ENCODE measurements at regions not wholly inside any gene's neighbourhood (a gene's known extent, or its start where the extent isn't known, plus 50 kb on each side); places are given as distances from the start of the nearest gene placed in this dataset.

DNA sequence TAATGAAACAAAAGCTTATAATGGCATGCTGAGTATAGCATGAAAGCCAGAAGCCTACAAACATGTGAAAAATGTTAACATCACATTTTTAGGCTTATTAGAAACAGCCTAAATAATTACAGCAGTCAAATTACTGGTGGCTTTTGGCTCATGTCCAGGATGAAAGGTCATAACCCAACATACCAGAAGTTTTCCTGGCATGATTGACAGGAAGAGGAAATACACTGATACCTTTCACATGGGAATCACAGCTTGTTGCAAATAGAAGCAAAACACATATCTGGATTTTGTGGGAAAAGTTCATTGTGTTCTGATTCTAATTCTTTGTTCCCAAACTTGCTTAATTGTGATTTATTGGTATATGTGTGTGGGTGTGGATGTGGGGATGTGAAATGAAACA, 393.5 kb upstream of the ARRDC4 start:
- TF ChIP-seq ZSCAN30 (tag by site-specific recombination; IDR thresholded peaks at IDR 0.05) (no peak), ZNF10 (tag by site-specific recombination; IDR thresholded peaks at IDR 0.05) (no peak), ZBTB20 (tag by site-specific recombination; IDR thresholded peaks at IDR 0.05) (no peak), ZNF768 (tag by site-specific recombination; IDR thresholded peaks at IDR 0.05) (no peak)
- TF ChIP-seq, protein P1, sequence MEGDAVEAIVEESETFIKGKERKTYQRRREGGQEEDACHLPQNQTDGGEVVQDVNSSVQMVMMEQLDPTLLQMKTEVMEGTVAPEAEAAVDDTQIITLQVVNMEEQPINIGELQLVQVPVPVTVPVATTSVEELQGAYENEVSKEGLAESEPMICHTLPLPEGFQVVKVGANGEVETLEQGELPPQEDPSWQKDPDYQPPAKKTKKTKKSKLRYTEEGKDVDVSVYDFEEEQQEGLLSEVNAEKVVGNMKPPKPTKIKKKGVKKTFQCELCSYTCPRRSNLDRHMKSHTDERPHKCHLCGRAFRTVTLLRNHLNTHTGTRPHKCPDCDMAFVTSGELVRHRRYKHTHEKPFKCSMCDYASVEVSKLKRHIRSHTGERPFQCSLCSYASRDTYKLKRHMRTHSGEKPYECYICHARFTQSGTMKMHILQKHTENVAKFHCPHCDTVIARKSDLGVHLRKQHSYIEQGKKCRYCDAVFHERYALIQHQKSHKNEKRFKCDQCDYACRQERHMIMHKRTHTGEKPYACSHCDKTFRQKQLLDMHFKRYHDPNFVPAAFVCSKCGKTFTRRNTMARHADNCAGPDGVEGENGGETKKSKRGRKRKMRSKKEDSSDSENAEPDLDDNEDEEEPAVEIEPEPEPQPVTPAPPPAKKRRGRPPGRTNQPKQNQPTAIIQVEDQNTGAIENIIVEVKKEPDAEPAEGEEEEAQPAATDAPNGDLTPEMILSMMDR (tag by site-specific recombination; IDR thresholded peaks at IDR 0.05): no peak

Data from HEK293 (cell line).